ENCODE measurements at regions not wholly inside any gene's neighbourhood (a gene's known extent, or its start where the extent isn't known, plus 50 kb on each side); places are given as distances from the start of the nearest gene placed in this dataset.

- TF ChIP-seq CTCF (IDR thresholded peaks at IDR 0.05; ENCODE audit: borderline replicate concordance, extremely low read depth, low read length, poor library complexity, severe bottlenecking) (no peak), EZH2 (IDR thresholded peaks at IDR 0.05; ENCODE audit: borderline replicate concordance, low read depth, low read length, severe bottlenecking) (no peak)
Observed at GRCh38 chr13:109355875-109356434, 430.4 kb downstream of the IRS2 start.

Data from DND-41 (cell line).